ENCODE measurements at regions not wholly inside any gene's neighbourhood (a gene's known extent, or its start where the extent isn't known, plus 50 kb on each side); places are given as distances from the start of the nearest gene placed in this dataset.

GRCh38 chr5:68130253-68130652, 85.3 kb upstream of the PIK3R1 start:
- H3K9me3 ChIP-seq (ENCODE audit: control insufficient read depth, low read depth, low read length) = no peaks in the 10 kb centered on the region
- H4K20me1 ChIP-seq (ENCODE audit: control insufficient read depth, extremely low read depth, insufficient read depth, low read length) = no peaks in the 10 kb centered on the region
- H3K4me3 ChIP-seq (ENCODE audit: control insufficient read depth in 2 of 3, extremely low read depth in 1 of 3, insufficient read depth in 2 of 3, low read depth in 1 of 3, low read length in 3 of 3) = no peak overlapping the region
- FAIRE-seq = no peak
- no peak overlapping the region for H3K9ac ChIP-seq (ENCODE audit: control insufficient read depth, extremely low read depth, insufficient read depth, low read length)
- H3K27me3 ChIP-seq (ENCODE audit: control insufficient read depth, extremely low read depth, insufficient read depth, low read length) = no peaks in the 10 kb centered on the region
- dilution Hi-C loops (cut with MboI; ENCODE audit: extremely low pct_ligation_motif_present, low sequenced_read_pairs) = no loop called here
- H3K27ac ChIP-seq (ENCODE audit: control insufficient read depth, insufficient read depth, low read length) = no peak overlapping the region
- H3K79me2 ChIP-seq (ENCODE audit: control insufficient read depth, insufficient read depth, low read length) = no peaks in the 10 kb centered on the region
- TF ChIP-seq EZH2 (IDR thresholded peaks at IDR 0.05; ENCODE audit: low read length) = no peak
- TF ChIP-seq CTCF (optimal IDR thresholded peaks at IDR 0.05 in 1 of 3, IDR thresholded peaks at IDR 0.05 in 1 of 3, conservative IDR thresholded peaks at IDR 0.05 in 1 of 3; ENCODE audit: extremely low read depth in 1 of 3, insufficient read depth in 2 of 3, low read length in 3 of 3) = no peak
- H3K36me3 ChIP-seq (ENCODE audit: control insufficient read depth in 2 of 2, extremely low read depth in 1 of 2, insufficient read depth in 2 of 2, low read length in 2 of 2) = no peaks in the 10 kb centered on the region
- no peak for DNase-seq (ENCODE audit: low read depth, low spot score)
- no peak overlapping the region for H2AFZ ChIP-seq (ENCODE audit: control insufficient read depth, low read length)
- no peaks in the 10 kb centered on the region for H3K9me1 ChIP-seq (ENCODE audit: control insufficient read depth, extremely low read depth, insufficient read depth, low read length)
- H3K4me2 ChIP-seq (ENCODE audit: control insufficient read depth, extremely low read depth, insufficient read depth, low read depth, low read length) = no peak overlapping the region
- peaks cover 11% of the 10 kb centered on the region for H3K4me1 ChIP-seq (ENCODE audit: control insufficient read depth, extremely low read depth, insufficient read depth, low read length)

- Histone ChIP-seq H3K27me3 (ENCODE audit: control insufficient read depth, extremely low read depth, insufficient read depth, low read length) (no peaks in the 10 kb centered on the region), H2AFZ (ENCODE audit: control insufficient read depth, low read length) (no peak overlapping the region), H3K79me2 (ENCODE audit: control insufficient read depth, insufficient read depth, low read length) (no peaks in the 10 kb centered on the region), H3K4me3 (ENCODE audit: control insufficient read depth in 2 of 3, extremely low read depth in 1 of 3, insufficient read depth in 2 of 3, low read depth in 1 of 3, low read length in 3 of 3) (no peak overlapping the region), H4K20me1 (ENCODE audit: control insufficient read depth, extremely low read depth, insufficient read depth, low read length) (no peaks in the 10 kb centered on the region), H3K9me3 (ENCODE audit: control insufficient read depth, low read depth, low read length) (no peaks in the 10 kb centered on the region), H3K9me1 (ENCODE audit: control insufficient read depth, extremely low read depth, insufficient read depth, low read length) (no peaks in the 10 kb centered on the region), H3K9ac (ENCODE audit: control insufficient read depth, extremely low read depth, insufficient read depth, low read length) (no peak overlapping the region), H3K4me2 (ENCODE audit: control insufficient read depth, extremely low read depth, insufficient read depth, low read depth, low read length) (no peak overlapping the region), H3K27ac (ENCODE audit: control insufficient read depth, insufficient read depth, low read length) (no peak overlapping the region), H3K4me1 (ENCODE audit: control insufficient read depth, extremely low read depth, insufficient read depth, low read length) (peaks cover 11% of the 10 kb centered on the region), H3K36me3 (ENCODE audit: control insufficient read depth in 2 of 2, extremely low read depth in 1 of 2, insufficient read depth in 2 of 2, low read length in 2 of 2) (no peaks in the 10 kb centered on the region)
- TF ChIP-seq CTCF (optimal IDR thresholded peaks at IDR 0.05 in 1 of 3, IDR thresholded peaks at IDR 0.05 in 1 of 3, conservative IDR thresholded peaks at IDR 0.05 in 1 of 3; ENCODE audit: extremely low read depth in 1 of 3, insufficient read depth in 2 of 3, low read length in 3 of 3) (no peak), EZH2 (IDR thresholded peaks at IDR 0.05; ENCODE audit: low read length) (no peak)
- dilution Hi-C loops (cut with MboI; ENCODE audit: extremely low pct_ligation_motif_present, low sequenced_read_pairs) = no loop called here
- DNase-seq (ENCODE audit: low read depth, low spot score) (no peak), FAIRE-seq (no peak)
Measured at GRCh38 chr5:68129364-68129763, 86.2 kb upstream of the PIK3R1 start.
